K562 (cell line): ENCODE measurements at regions not wholly inside any gene's neighbourhood (a gene's known extent, or its start where the extent isn't known, plus 50 kb on each side); places are given as distances from the start of the nearest gene placed in this dataset.

Experiments
- FOXK1 ChIP-seq: sonication (generic); formaldehyde crosslinking; IDR thresholded peaks from 2 replicates; pipeline ENCODE4 v1.8.0; 2022; ENCODE audit warnings: missing genetic modification reagents, mild to moderate bottlenecking, borderline replicate concordance
- YBX1 ChIP-seq: fragments of 450-650 bp; IDR thresholded peaks from 2 replicates; pipeline ENCODE4 v1.7.1; 2016; ENCODE audit warnings: mild to moderate bottlenecking
- ZMIZ1 ChIP-seq, 2 experiments: fragments of 150-350 bp in 1 of 2; IDR thresholded peaks; 2 replicates each; pipeline ENCODE4 v1.6.1; 2012 to 2016; ENCODE audit warnings: low read depth in 2 of 2, low read length in 2 of 2, mild to moderate bottlenecking in 1 of 2, moderate library complexity in 1 of 2
- ZNF318 ChIP-seq, 2 experiments: fragments of 450-650 bp; IDR thresholded peaks; 2 replicates each; pipeline ENCODE4 v1.6.1; 2016; ENCODE audit warnings: mild to moderate bottlenecking in 2 of 2, borderline replicate concordance in 1 of 2, low read depth in 1 of 2, moderate library complexity in 1 of 2

- TF ChIP-seq ZMIZ1 (IDR thresholded peaks at IDR 0.05; ENCODE audit: low read depth in 2 of 2, low read length in 2 of 2): no peak
- TF ChIP-seq FOXK1: no peak
- no peak for TF ChIP-seq YBX1
- no peak for TF ChIP-seq ZNF318 (IDR thresholded peaks at IDR 0.05; ENCODE audit: borderline replicate concordance in 1 of 2, low read depth in 1 of 2)
Measured at GRCh38 chr1:90393025-90393424, 324.1 kb downstream of the BARHL2 start (continued).
